Neural cell (in vitro differentiated cells): ENCODE measurements at regions not wholly inside any gene's neighbourhood (a gene's known extent, or its start where the extent isn't known, plus 50 kb on each side); places are given as distances from the start of the nearest gene placed in this dataset.

Experiments used
- H2AFZ ChIP-seq: fragments of 200-600, 300-800 bp; sonication (generic), shearing (Covaris generic); 2 replicates; pipeline ENCODE4 v1.6.0; 2014; ENCODE audit warnings: low read depth, mild to moderate bottlenecking, antibody characterized with exemption, low read length, moderate library complexity
- H3F3A ChIP-seq: fragments of 200-600 bp; shearing (Covaris generic); 2 replicates; pipeline ENCODE4 v1.6.1; 2016; ENCODE audit warnings: mild to moderate bottlenecking, moderate library complexity, mixed read lengths, antibody characterized with exemption, low read length; ENCODE audit not compliant: insufficient read depth, poor library complexity, severe bottlenecking
- H3K27ac ChIP-seq: fragments of 200-600, 300-800 bp; sonication (generic), shearing (Covaris generic); 2 replicates; pipeline ENCODE4 v1.5.1; 2014; ENCODE audit warnings: mild to moderate bottlenecking, low read length, moderate library complexity
- H3K27me3 ChIP-seq: fragments of 300-800, 200-600 bp; sonication (generic), shearing (Covaris generic); 2 replicates; pipeline ENCODE4 v1.6.0; 2014; ENCODE audit warnings: mild to moderate bottlenecking, low read depth, low read length, moderate library complexity; ENCODE audit not compliant: insufficient read depth
- H3K36me3 ChIP-seq: fragments of 300-800, 200-600 bp; sonication (generic), shearing (Covaris generic); 2 replicates; pipeline ENCODE4 v1.5.1; 2014; ENCODE audit warnings: mild to moderate bottlenecking, antibody characterized with exemption, low read length, moderate library complexity; ENCODE audit not compliant: insufficient read depth
- H3K4me2 ChIP-seq: fragments of 300-800, 200-600 bp; sonication (generic), shearing (Covaris generic); 2 replicates; pipeline ENCODE4 v1.6.0; 2014; ENCODE audit warnings: mild to moderate bottlenecking, low read length
- H3K4me3 ChIP-seq: fragments of 300-800, 200-600 bp; sonication (generic), shearing (Covaris generic); 2 replicates; pipeline ENCODE4 v1.5.1; 2014; ENCODE audit warnings: mild to moderate bottlenecking, low read length, moderate library complexity
- H3K79me2 ChIP-seq: fragments of 200-600 bp; shearing (Covaris generic); replicated peaks from 2 replicates; pipeline ENCODE4 v1.6.0; 2014; ENCODE audit warnings: mild to moderate bottlenecking, low read length, moderate library complexity; ENCODE audit not compliant: insufficient read depth
- H3K9ac ChIP-seq: fragments of 300-800, 200-600 bp; sonication (generic), shearing (Covaris generic); 2 replicates; pipeline ENCODE4 v1.6.1; 2016; ENCODE audit warnings: mild to moderate bottlenecking, low read length, mixed read lengths
- H3K9me2 ChIP-seq: fragments of 200-600 bp; shearing (Covaris generic); 2 replicates; pipeline ENCODE4 v1.6.1; 2016; ENCODE audit warnings: mild to moderate bottlenecking, low read length, mixed read lengths; ENCODE audit not compliant: insufficient read depth
- H3K9me3 ChIP-seq: fragments of 200-600, 300-800 bp; sonication (generic), shearing (Covaris generic); 2 replicates; pipeline ENCODE4 v1.6.1; 2016; ENCODE audit warnings: mild to moderate bottlenecking, mixed run types, low read length, moderate library complexity, mixed read lengths
- H4K20me1 ChIP-seq: fragments of 200-600 bp; shearing (Covaris generic); 2 replicates; pipeline ENCODE4 v1.6.1; 2016; ENCODE audit warnings: mild to moderate bottlenecking, mixed run types; ENCODE audit not compliant: insufficient read depth
- EP300 ChIP-seq: fragments of 450-650 bp; conservative IDR thresholded peaks from 2 replicates; pipeline ENCODE4 v1.6.1; 2014; ENCODE audit warnings: antibody characterized with exemption, mild to moderate bottlenecking, moderate library complexity; ENCODE audit not compliant: poor library complexity, severe bottlenecking
- EZH2 ChIP-seq: fragments of 200-600, 300-800 bp; shearing (Covaris generic), sonication (generic); IDR thresholded peaks from 2 replicates; pipeline ENCODE4 v1.6.1; 2014; ENCODE audit warnings: antibody characterized with exemption, low read length, borderline replicate concordance, mild to moderate bottlenecking; ENCODE audit not compliant: insufficient read depth, poor library complexity, severe bottlenecking
- MXI1 ChIP-seq: fragments of 450-650 bp; conservative IDR thresholded peaks from 2 replicates; pipeline ENCODE4 v1.6.1; 2014; ENCODE audit warnings: antibody characterized with exemption, mild to moderate bottlenecking; ENCODE audit not compliant: poor library complexity, severe bottlenecking
- POLR2AphosphoS5 ChIP-seq: IDR thresholded peaks from 2 replicates; pipeline ENCODE4 v1.6.1; 2012
- RAD21 ChIP-seq: fragments of 450-650 bp; conservative IDR thresholded peaks from 2 replicates; pipeline ENCODE4 v1.6.1; 2014; ENCODE audit warnings: antibody characterized with exemption, mild to moderate bottlenecking, moderate library complexity
- SMC3 ChIP-seq: fragments of 450-650 bp; conservative IDR thresholded peaks from 2 replicates; pipeline ENCODE4 v1.6.1; 2014; ENCODE audit warnings: antibody characterized with exemption, mild to moderate bottlenecking, moderate library complexity; ENCODE audit not compliant: poor library complexity
- TAF1 ChIP-seq: IDR thresholded peaks from 2 replicates; pipeline ENCODE4 v1.6.1; 2012; ENCODE audit warnings: low read depth
- TF ChIP-seq, protein P1 (sequence below): IDR thresholded peaks from 2 replicates; pipeline ENCODE4 v1.6.1; 2012; ENCODE audit warnings: borderline replicate concordance
- TF ChIP-seq, protein P2 (sequence below): fragments of 450-650 bp; IDR thresholded peaks from 2 replicates; pipeline ENCODE4 v1.5.1; 2014; ENCODE audit warnings: antibody characterized with exemption, mild to moderate bottlenecking, moderate library complexity; ENCODE audit not compliant: poor library complexity, severe bottlenecking

DNA sequence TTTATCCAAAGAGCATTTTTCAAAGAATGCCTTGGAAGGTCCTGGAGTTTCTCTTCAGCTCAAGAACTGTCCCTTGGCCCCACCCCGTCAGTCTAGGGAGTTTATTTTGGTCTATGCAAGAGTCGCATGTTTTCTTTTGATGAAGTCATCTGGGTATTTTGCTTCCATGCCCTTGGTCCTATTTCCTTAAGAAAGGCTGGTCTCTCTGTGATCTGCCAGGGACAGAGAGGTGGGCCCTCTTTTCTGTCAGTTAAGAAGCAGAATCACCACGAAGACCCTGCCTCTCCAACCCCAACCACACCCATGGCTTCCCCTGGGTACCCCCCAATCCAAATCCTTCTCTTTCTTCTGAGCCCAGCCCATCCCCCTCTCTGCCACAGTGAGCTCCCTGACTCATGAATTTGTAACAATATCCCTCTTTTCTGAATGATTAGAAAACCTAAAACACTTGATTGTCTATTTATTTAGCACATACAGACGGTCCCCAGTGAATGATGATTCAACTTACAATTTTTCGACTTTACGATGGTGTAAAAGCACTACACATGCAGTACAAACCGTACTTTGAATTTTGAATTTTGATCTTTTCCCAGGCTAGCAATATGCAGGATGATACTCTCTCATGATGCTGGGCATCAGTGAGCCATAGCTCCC is 163.5 kb upstream of the ADRA1B start:
- Histone ChIP-seq H3K36me3 (no peaks in the 10 kb centered on the region), H3K4me2 (no peak overlapping the region), H4K20me1 (no peaks in the 10 kb centered on the region), H3K27ac (no peak overlapping the region), H3K79me2 (no peaks in the 10 kb centered on the region), H3K27me3 (no peaks in the 10 kb centered on the region), H3K9me3 (no peaks in the 10 kb centered on the region), H2AFZ (no peak overlapping the region), H3K4me3 (no peak overlapping the region), H3F3A (no peaks in the 10 kb centered on the region), H3K9me2 (no peaks in the 10 kb centered on the region), H3K9ac (no peak overlapping the region)
- TF ChIP-seq POLR2AphosphoS5 (no peak), RAD21 (no peak), MXI1 (no peak), TAF1 (no peak), SMC3 (no peak), EP300 (no peak), EZH2 (no peak)
- TF ChIP-seq, protein P1, sequence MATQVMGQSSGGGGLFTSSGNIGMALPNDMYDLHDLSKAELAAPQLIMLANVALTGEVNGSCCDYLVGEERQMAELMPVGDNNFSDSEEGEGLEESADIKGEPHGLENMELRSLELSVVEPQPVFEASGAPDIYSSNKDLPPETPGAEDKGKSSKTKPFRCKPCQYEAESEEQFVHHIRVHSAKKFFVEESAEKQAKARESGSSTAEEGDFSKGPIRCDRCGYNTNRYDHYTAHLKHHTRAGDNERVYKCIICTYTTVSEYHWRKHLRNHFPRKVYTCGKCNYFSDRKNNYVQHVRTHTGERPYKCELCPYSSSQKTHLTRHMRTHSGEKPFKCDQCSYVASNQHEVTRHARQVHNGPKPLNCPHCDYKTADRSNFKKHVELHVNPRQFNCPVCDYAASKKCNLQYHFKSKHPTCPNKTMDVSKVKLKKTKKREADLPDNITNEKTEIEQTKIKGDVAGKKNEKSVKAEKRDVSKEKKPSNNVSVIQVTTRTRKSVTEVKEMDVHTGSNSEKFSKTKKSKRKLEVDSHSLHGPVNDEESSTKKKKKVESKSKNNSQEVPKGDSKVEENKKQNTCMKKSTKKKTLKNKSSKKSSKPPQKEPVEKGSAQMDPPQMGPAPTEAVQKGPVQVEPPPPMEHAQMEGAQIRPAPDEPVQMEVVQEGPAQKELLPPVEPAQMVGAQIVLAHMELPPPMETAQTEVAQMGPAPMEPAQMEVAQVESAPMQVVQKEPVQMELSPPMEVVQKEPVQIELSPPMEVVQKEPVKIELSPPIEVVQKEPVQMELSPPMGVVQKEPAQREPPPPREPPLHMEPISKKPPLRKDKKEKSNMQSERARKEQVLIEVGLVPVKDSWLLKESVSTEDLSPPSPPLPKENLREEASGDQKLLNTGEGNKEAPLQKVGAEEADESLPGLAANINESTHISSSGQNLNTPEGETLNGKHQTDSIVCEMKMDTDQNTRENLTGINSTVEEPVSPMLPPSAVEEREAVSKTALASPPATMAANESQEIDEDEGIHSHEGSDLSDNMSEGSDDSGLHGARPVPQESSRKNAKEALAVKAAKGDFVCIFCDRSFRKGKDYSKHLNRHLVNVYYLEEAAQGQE = no peak
- TF ChIP-seq, protein P2, sequence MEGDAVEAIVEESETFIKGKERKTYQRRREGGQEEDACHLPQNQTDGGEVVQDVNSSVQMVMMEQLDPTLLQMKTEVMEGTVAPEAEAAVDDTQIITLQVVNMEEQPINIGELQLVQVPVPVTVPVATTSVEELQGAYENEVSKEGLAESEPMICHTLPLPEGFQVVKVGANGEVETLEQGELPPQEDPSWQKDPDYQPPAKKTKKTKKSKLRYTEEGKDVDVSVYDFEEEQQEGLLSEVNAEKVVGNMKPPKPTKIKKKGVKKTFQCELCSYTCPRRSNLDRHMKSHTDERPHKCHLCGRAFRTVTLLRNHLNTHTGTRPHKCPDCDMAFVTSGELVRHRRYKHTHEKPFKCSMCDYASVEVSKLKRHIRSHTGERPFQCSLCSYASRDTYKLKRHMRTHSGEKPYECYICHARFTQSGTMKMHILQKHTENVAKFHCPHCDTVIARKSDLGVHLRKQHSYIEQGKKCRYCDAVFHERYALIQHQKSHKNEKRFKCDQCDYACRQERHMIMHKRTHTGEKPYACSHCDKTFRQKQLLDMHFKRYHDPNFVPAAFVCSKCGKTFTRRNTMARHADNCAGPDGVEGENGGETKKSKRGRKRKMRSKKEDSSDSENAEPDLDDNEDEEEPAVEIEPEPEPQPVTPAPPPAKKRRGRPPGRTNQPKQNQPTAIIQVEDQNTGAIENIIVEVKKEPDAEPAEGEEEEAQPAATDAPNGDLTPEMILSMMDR = no peak

DNA sequence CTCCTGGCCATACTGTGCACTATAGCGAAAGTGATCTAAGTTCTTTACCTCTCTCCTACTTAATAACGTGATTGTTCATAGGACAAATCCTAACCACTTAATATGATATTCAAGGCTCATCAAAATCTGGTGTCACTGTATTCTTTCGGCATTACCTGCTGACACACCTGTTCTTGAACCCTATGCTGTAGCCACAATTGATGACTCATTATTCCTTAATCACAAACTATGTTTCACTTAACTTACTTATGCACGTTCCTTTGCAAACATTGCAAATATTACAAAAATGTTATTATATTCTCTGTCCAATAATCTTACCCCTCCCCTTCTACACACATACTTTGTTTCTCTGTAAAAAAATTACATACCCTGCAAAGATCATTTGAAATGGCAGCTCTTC is 158.1 kb upstream of the ADRA1B start:
- no peak overlapping the region for H3K9ac ChIP-seq
- H3K79me2 ChIP-seq = no peaks in the 10 kb centered on the region
- no peak overlapping the region for H3K27ac ChIP-seq
- H2AFZ ChIP-seq = no peak overlapping the region
- no peaks in the 10 kb centered on the region for H4K20me1 ChIP-seq
- no peak overlapping the region for H3K4me3 ChIP-seq
- H3F3A ChIP-seq = no peaks in the 10 kb centered on the region
- TF ChIP-seq, protein P2 = no peak
- TF ChIP-seq POLR2AphosphoS5 (no peak), TAF1 (no peak), EZH2 (no peak), SMC3 (no peak), EP300 (no peak), RAD21 (no peak), MXI1 (no peak)
- TF ChIP-seq, protein P1 = no peak
- no peaks in the 10 kb centered on the region for H3K36me3 ChIP-seq
- H3K4me2 ChIP-seq = no peak overlapping the region
- no peaks in the 10 kb centered on the region for H3K27me3 ChIP-seq
- no peaks in the 10 kb centered on the region for H3K9me2 ChIP-seq
- no peaks in the 10 kb centered on the region for H3K9me3 ChIP-seq
